ENCODE measurements at regions not wholly inside any gene's neighbourhood (a gene's known extent, or its start where the extent isn't known, plus 50 kb on each side); places are given as distances from the start of the nearest gene placed in this dataset.

DNA sequence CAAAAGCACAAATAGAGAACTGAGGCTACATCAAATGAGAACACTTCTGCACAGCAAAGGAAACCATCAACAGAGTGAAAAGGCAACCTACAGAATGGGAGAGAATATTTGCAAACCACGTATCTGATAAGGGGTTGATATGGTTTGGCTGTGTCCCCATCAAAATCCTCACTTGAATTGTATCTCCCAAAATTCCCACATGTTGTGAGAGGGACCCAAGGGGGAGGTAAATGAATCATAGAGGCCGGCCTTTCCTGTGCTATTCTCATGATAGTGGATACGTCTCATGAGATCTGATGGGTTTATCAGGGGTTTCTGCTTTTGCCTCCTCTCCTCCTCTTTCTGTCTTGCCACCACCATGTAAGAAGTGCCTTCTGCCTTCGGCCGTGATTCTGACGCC, 120.6 kb upstream of the FRMD4A start:
- CTCF ChIA-PET: interaction anchor here (1.7 kb wide), 1 partner anchor 12 kb away, joined by 4 read pairs; no protein-coding TSS in a partner anchor
- Histone ChIP-seq H4K20me1 (ENCODE audit: insufficient read depth, low read length) (no peaks in the 10 kb centered on the region), H2AFZ (replicated peaks; ENCODE audit: low read length, poor library complexity) (no peak overlapping the region), H3K9ac (ENCODE audit: low read depth, low read length) (no peak overlapping the region), H2BK120ac (ENCODE audit: low read depth, low read length) (no peak overlapping the region), H2BK5ac (ENCODE audit: low read depth, low read length, poor library complexity, severe bottlenecking) (no peak overlapping the region), H3K36me3 (ENCODE audit: control insufficient read depth, insufficient read depth, low read length) (no peaks in the 10 kb centered on the region), H3K9me1 (ENCODE audit: insufficient read depth, low read length) (peaks cover 12% of the 10 kb centered on the region), H3K56ac (ENCODE audit: extremely low read depth, insufficient read depth, low read length) (no peak overlapping the region; the same call in 1 of the 2 replicates), H3K14ac (replicated peaks; ENCODE audit: low read depth, low read length) (no peak overlapping the region), H3K79me1 (ENCODE audit: low read depth in 1 of 2, low read length in 2 of 2) (no peaks in the 10 kb centered on the region), H3K27me3 (ENCODE audit: control insufficient read depth, insufficient read depth, low read length) (no peaks in the 10 kb centered on the region), H3K4me3 (ENCODE audit: insufficient read depth, low read depth, low read length) (no peak overlapping the region), H3K27ac (ENCODE audit: insufficient read depth, low read length) (no peak overlapping the region), H3K4me1 (ENCODE audit: control insufficient read depth, insufficient read depth, low read length) (peaks cover 12% of the 10 kb centered on the region), H3K18ac (ENCODE audit: low read depth, low read length) (peak overlapping the region; percentile 58; the same call in 1 of the 2 replicates), H2AK5ac (ENCODE audit: low read depth, low read length) (0 out of 2 replicates have a peak overlapping the region, but pooled peaks have one; percentile 3), H3K4ac (ENCODE audit: low read depth, low read length) (no peak overlapping the region), H4K91ac (ENCODE audit: insufficient read depth, low read depth, low read length) (no peak overlapping the region), H4K8ac (ENCODE audit: low read depth in 2 of 2, low read length in 2 of 2) (no peak overlapping the region), H2BK20ac (ENCODE audit: low read depth, low read length) (no peak overlapping the region), H2AK9ac (replicated peaks; ENCODE audit: low read depth, low read length, poor library complexity) (no peak overlapping the region), H3K4me2 (ENCODE audit: low read depth, low read length) (no peak overlapping the region), H3K9me3 (ENCODE audit: control insufficient read depth, insufficient read depth, low read length) (no peaks in the 10 kb centered on the region), H2BK15ac (ENCODE audit: low read depth, low read length) (no peak overlapping the region), H3K23ac (ENCODE audit: low read depth, low read length) (no peak overlapping the region), H4K5ac (ENCODE audit: low read depth, low read length) (peak overlapping the region; percentile 39; the same call in 1 of the 2 replicates)
- no CpG with 5 or more reads among the region's 6 CpGs for WGBS, 2 experiments (ENCODE audit: extremely low coverage in 2 of 2, insufficient read length in 1 of 2)
- POLR2A ChIA-PET (ENCODE audit: unreplicated experiment): no interaction called here
- dilution Hi-C loops (cut with HindIII; ENCODE audit: low sequenced_read_pairs, unreplicated experiment) (no loop called here), intact Hi-C loops (cut with micrococcal nuclease) (loop anchor here (5.0 kb wide), 1 partner anchor 44 kb away; no protein-coding TSS in a partner anchor), in situ Hi-C loops (cut with MboI; ENCODE audit: low sequenced_read_pairs) (no loop called here)
- no peak for DNase-seq
- ATAC-seq (ENCODE audit: low read depth): no peak
- TF ChIP-seq MXI1 (IDR thresholded peaks at IDR 0.05; ENCODE audit: borderline replicate concordance, low read depth, low read length) (no peak), CHD1 (IDR thresholded peaks at IDR 0.05; ENCODE audit: low read depth, low read length) (no peak)
- BruUV-seq (replicated peaks): no TSS peak

Data from IMR-90 (cell line).